ENCODE measurements at regions not wholly inside any gene's neighbourhood (a gene's known extent, or its start where the extent isn't known, plus 50 kb on each side); places are given as distances from the start of the nearest gene placed in this dataset.

DNA sequence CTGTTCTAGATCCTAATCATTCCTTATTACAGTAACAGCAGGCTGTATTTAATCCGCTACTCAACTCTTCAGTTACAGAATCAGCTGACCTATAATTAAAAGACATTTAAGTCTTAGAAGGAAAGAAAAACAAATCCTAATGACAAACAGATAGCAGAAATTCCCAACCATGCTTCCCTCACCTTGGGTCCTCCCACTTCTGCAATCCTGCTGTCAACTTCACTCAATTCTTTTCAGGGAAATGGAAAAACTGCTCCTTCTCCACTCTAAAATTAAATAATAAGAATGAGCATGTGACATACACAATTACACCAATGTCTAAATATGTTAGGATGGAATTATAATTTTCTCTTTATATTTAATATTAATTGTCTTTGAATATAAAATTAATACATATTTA is 182.6 kb upstream of the LYPLAL1 start:
- DNase-seq (ENCODE audit: low read depth), result no peak

DNA sequence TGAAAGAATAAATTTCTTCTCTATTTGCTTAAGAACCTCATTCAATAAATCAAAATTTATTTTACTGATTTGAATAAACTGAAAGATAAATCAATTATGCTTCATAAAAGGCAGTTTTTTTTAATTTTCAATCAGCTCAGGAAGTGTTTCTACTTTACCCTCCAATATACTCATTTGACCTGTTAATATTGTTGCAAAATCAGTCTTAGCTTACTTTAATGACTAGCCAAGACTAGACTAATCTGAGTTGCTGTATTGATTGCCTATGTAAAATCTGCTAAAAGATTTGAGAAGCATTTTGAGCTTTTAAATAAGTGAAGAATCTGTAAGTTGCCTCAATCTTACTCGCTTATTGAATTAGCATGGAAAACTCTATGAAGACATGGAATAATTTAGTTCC is 179.1 kb upstream of the LYPLAL1 start:
- no peak for DNase-seq (ENCODE audit: low read depth)

DNA sequence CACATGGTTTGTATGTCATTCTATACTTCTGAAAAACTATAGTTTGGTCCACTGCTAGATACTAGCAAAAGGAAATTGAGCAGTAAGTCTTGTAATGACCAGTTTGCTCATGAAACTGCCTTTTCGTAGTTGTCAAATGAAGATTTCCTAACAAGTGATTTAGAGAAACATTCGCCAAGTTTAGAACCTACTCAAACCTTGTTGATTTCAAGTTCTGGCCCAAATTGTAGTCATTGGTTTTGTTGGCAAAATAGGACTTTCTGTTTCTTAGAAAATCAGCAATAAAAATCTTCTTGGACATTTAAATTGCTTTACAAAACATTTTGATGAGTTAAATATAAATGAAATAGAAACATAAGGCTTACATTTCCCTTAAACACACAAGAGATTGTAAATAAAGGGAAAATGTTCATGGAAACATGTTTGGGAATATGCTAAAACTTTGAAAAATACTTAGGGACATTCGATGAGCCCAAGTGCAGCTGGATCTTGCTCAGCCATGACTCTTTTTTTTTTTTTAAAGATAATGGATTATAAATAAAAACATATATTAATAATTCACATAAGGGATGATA is 178.5 kb upstream of the LYPLAL1 start:
- no peak for DNase-seq (ENCODE audit: low read depth)

DNA sequence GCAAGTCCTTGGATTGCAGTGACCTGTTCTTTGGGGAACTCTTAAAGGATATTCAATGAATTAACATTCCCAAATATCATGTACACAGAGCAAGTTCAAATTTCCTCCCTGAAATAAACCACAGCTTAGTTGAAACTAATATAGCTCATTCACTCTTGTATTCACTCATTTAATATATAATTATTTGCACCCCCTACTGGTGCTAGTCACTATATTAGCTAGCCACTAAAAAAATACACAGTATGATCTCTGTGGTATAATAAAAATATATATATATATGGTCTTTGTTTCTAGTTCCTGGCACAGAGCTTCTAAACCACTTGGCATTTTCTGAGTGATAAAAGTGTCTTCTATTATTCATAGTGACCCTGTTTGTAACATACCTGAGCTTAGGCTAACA is 177.3 kb upstream of the LYPLAL1 start:
- no peak for DNase-seq (ENCODE audit: low read depth)

DNA sequence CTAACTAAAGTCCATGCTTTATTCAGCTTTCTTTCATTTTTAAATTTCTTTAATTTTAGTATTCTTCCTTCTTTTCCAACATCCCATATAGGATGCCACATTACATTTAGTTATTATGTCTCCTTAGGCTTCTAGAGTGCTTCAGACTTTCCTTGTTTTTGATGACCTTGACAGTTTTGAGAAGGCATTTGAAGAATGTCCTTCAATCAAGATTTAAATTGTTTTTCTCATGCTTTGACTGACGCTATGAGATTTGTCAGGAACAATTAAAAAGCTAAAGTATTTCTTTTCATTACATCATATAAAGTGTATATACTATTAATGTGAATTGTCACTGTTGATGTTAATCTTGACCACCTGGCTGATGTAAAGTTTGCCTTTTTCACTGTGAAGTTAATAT is 173.7 kb upstream of the LYPLAL1 start:
- DNase-seq (ENCODE audit: low read depth), result no peak

DNA sequence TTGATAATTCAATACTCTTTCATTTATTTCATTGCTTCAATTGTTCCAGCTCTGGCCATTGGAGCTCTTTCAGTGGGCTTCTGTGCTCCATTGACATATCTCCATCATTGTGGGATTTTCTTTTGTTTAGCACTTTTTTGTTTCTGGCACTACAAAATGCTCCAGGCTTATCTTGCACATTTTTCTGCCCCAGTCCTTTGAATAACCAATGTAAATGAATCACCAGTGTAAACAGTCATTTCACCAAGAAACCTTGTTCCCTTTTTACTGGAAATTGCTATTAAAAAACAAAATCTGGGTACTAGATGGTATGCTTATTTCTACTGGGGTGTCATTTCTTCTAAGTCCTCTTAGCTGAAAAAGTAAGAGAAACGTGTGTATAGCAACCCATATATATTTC is 173.0 kb upstream of the LYPLAL1 start:
- no peak for DNase-seq (ENCODE audit: low read depth)

DNA sequence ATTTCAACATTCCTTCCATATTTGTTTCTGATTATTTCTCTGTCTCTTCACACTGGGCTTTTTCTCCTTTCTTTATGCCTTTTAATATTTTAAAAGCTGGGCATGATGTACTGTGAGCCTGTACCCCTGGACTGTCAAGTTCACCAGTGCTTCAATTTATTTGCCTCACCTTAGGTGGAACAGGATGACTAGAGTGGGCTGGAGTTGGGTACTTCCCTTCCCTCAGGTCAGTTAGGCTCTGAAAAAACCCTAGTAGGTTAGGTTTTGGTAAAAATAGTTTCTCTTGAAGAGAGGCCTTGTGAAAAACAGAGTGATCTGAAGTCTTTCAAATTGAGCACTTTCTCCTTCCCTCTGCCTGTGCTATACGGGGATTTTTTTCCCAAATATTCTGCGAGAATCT is 163.0 kb upstream of the LYPLAL1 start:
- no peak for DNase-seq (ENCODE audit: low read depth)

DNA sequence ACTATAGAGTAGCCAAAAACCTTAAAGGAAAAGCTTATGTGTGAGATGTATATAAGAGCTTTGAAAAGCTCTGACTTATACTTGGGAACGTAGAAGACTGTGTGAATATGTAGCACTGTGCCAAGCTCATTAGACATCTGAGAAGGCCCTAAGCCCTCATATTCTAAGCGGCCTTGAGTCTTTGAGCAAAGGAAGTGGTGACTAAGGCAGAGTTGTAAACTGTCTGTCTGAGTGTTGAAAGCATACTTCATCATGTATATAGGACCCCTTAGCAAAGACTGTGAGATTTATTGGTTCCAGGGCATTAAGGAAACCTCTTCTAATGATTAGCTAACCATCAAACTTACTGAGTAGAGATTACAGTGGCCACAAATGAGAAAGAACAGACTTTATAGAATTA is 153.3 kb upstream of the LYPLAL1 start:
- no peak for DNase-seq (ENCODE audit: low read depth)

DNA sequence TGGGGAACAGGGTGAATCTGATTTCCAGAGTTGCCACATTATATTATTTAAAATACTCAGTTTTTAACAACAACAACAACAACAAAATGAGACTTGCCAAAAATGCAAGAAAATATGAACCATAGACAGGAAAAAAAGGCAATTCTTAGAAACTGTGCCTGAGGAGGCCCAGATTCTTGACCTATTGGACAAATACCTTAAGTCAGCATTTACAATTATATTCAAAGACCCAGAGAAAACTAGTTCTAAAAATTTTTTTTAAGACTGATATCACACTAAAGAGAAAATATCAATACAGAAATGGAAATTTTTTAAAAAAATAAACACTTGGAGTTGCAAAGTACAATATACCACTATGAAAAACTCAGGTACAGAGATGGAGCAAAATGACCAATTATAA is 152.8 kb upstream of the LYPLAL1 start:
- no peak for DNase-seq (ENCODE audit: low read depth)

DNA sequence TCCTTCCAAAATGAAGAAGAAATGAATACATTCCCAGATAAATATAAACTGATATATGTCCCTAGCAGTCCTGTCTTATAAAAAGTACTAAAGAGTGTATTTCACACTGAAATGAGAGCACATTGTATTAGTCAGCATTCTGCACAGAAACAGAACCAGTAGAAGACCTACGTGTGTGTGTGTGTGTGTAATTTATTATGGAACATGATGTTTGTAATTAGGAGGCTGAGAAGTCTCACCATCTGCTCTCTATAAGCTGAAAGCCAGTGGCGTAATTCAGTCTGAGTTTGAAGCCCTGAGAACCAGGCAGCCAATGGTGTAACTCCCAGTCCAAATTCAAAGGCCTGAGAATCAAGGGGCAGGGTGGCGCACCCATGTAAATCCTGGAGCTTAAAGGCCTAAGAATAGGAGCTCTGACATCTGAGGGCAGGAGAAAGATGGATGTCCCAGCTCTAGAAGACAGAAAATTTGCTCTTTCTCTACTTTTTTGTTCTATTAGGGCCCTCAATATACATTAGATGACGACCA is 146.5 kb upstream of the LYPLAL1 start:
- DNase-seq (ENCODE audit: low read depth), result no peak

DNA sequence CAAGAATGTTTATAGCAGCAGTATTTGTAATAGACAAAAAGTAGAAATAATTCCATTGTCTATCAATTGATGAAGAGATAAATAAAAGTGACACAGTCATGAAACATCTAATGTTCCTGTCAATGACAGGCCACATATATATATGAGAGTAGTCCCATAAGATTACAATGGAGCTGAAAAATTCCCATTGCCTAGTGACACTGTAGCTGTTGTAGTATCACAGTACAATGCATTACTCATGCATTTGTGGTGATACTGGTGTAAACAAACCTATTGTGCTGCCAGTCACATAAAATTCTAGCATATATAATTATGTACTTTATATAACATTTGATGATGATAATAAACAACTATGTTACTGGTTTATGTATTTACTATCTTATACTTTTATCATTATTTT is 141.9 kb upstream of the LYPLAL1 start:
- DNase-seq (ENCODE audit: low read depth), result no peak

DNA sequence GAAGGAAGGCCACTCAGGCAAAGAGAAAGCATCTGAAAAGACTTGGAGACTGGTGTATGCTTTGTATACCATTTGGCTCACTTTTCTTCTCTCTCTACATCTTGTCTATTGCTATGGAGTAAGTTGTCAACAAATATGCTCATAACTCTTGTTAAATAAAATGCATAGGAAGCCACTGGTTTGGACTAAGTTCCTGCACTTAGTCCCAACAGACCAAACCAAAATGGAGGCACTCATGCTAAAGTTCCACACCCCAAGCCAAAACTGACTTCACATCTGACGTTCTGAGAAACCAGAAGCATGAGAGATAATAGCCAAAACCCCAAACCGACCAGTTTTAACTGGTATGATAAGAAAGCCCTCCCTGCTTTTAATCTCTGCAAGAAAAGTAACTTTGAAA is 135.3 kb upstream of the LYPLAL1 start:
- no peak for DNase-seq (ENCODE audit: low read depth)

DNA sequence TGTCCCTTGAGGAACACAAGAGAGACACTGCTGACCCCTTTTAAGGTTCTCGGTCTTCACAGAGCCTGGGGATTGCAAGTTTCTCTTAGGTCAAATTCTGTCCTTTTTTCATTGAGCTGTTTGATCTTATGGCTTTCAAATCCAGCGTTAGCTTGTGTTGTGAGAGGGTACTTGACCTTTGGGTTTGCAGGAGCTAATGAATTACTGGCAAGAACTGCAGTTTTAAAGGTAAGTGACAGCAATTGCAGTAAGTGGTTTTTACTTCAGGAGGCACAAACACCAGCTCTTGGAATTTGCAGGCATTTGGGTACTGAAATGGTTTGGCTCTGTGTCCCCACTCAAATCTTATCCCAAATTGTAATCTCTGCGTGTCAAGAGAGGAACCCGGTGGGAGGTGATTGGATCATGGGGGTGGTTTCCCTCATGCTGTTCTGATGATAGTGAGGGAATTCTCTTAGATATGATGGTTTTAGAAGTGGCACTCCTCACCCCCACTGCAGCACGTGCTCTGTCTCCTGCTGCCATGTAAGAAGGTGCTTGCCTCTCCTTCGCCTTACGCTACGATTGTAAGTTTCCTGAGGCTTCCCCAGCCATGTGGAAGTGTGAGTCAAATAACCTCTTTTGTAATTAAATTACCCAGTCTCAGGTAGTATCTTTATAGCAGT is 134.5 kb upstream of the LYPLAL1 start:
- no peak for DNase-seq (ENCODE audit: low read depth)

DNA sequence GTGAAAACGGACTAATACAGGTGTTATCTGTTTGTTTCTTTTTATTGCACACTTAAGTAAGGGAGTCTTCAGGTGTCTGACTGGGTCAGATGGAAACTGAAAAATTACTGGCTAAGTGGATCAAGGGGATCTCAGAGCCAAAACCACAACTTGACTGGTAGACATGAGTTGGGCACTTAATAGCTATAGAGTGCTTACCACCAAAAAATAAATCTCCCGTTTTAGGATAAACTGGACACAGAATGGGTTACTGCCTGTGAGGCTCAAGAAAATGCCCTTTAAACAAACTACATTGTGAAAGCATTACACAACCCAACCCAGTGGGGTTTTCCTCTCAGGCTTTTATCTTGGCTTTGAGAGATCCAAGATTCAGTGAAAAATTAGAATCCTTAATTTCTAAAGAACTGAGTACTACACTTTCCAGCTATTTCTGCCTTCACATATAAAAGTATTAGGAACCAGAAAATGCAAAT is 134.0 kb upstream of the LYPLAL1 start:
- DNase-seq (ENCODE audit: low read depth), result no peak

DNA sequence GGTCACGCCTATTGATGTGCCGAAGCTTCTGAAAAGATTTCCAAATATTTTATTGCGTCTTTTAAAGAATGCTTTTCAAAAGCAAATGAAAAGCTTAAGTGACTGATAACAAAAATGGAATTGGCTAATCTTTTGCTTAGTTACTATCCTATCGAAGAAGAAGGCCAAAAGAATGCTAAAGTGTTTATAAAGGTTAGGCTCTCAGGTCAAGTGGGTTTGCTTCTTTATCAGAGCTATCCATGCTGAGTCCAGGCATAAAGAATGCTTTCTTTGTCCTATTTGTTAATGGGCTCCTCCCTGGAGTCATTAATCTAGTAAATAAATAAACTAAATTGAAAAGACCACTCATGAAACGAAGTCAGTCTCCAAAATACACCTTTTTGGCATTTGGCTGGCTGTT is 133.4 kb upstream of the LYPLAL1 start:
- no peak for DNase-seq (ENCODE audit: low read depth)

DNA sequence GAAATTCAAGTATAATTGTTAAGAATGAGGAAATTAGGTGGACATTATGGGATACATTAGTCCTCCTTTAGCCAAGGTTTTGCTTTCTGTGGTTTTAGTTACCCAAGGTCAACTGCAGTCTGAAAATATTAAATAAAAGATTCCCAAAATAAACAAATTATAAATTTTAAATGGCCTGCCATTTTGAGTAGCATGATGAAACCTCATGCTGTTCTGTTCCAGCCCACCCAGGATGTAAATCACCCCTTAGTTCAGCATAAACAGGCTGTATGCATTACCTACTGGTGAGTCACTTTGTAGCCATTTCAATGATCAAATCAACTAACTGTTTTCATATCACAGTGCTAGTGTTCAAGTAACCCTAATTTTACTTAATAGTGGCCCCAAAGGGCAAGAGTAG is 132.5 kb upstream of the LYPLAL1 start:
- DNase-seq (ENCODE audit: low read depth), result no peak

DNA sequence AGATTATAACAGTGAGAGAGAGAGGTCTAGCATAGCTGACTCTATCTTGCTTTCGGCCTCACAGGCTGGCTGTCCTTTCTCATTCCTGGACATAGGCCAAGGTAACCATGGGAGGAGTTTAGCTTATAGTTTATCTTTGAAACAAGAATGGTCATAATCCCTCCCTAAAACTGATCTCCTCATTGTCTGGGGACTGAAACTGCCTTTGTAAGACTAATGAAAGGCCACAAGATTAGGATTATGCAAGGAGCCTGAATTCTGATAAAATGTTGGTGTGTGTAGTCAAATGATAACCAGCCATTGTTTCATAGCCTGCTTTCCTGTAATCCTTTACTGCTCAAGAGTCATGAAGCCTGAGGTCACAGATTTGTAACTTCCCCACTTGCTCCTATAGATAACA is 131.9 kb upstream of the LYPLAL1 start:
- no peak for DNase-seq (ENCODE audit: low read depth)

DNA sequence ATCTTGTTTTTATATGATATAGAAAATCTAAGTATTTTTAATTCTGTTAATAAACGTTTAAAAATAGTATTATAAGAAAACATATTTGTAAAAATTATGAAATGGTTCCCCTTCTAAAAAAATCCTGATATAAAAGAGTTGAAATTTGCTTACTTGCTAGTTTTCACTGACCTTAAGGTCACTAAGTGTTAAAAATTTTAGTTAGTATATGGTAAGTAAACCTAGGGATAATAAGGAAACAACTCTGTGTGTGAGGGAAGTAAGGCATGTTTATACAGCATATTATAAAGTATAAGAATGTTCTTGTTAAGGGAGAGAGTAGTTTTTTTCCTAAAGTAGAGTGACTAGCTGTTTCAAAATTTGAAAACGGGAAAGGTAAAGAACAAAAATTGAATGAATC is 130.9 kb upstream of the LYPLAL1 start:
- no peak for DNase-seq (ENCODE audit: low read depth)

DNA sequence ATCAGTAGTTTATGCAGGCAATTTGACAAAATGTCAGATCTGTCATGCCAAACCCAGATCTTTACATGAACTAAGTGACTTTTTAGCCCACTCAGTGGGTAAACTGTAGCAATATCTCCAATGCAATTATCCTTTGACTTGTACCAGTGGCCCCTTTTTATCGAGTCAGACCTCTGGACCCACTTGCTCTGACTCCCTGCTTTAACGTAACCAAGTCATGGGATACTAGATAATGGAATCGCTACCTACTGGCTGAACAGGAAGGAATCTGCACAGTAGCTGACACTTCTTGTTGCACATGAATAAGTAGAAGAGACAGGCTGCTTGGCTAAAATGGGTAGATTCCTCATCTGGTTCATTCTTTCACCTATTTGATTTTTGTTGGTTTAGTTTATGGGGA is 128.4 kb upstream of the LYPLAL1 start:
- DNase-seq (ENCODE audit: low read depth), result no peak

DNA sequence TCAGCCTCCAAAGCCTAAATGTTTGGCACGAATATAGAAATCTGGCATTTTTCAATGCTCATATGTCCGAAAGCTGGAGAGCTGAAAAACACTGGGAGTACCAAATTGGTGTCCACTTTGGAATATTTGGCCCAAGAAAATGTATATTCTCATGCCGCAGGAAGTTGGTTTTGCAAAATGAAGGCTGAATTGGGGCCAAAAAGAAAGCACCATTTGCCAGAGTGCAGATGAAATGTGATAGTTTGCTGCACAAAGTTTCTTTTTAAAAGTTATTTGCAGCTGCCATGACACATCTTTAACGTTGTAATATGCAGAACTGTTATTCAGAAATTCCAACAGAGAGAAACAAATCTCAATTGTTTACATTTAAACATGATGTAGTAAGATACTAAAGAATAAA is 124.2 kb upstream of the LYPLAL1 start:
- DNase-seq (ENCODE audit: low read depth), result no peak

DNA sequence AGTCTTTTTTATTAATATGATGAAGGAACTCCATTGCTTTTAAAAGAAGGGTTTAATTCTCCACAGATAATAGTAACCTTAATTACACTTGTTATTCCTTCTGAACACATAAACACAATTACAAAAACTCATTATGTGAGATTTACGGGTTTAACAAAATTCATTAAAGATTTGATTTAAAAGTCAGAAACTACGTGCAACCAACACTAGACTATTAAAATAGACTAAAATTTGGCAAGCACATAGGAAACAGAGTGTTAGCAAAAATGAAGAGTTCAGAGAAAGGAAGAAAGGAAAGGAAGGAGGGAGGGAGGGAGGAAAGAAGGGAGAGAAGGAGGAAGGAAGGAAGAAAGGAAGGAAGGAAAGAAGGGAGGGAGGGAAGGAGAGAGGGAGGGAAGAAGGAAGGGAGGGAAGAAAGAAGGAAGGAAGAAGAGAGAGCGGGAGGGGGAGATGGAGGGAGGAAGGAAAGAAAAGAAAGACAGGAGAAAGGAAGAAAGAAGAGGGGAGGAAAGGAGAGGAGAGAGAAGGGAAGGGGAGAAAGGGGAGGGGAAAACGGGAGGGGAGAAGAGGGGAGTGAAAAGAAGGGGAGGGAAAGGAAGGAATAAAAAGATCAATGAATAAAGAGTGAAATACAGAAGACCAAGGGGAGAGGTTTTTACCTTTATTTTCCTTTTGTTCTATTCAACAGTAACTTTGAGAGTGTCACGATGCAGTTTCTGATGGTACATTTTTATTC is 123.4 kb upstream of the LYPLAL1 start:
- DNase-seq (ENCODE audit: low read depth), result no peak

DNA sequence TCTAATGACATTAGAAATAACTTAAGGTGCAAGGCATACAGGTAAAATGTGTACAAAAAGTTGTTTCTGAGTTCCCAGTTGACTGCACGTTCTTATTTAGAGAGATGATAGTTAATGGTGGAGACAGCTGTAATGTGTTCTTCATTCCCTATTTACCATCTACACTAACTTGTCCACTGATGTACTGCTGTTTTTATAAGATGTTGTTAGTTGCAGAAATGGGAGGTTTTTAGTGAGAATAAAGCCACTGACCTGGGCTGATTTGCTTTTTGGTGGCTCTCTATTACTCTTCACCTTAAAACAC is 122.9 kb upstream of the LYPLAL1 start:
- DNase-seq (ENCODE audit: low read depth), result no peak

DNA sequence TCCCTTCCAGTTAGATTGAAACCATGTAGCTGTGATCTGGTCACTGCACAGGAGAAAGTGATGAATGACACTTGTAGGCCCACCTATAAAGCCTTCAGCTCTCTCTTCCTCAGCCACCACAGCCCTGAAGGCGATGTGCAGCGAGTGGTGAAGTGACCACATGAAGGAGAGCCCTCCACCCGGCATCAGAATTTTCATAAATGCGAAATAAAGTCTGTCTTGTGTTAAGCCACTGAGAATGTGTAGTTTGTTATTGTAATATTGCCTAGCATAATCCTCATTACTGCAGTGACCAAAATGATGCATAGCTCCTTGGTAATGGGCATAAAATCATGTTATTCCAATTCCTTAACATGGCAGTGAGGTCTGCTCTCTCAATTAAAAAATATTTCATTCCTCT is 122.1 kb upstream of the LYPLAL1 start:
- DNase-seq (ENCODE audit: low read depth), result no peak
